ENCODE measurements at regions not wholly inside any gene's neighbourhood (a gene's known extent, or its start where the extent isn't known, plus 50 kb on each side); places are given as distances from the start of the nearest gene placed in this dataset.

- no peaks in the 10 kb centered on the region for H3K27me3 ChIP-seq (ENCODE audit: control insufficient read depth, insufficient read depth, low read length)
- TF ChIP-seq CTCF (IDR thresholded peaks at IDR 0.05; ENCODE audit: insufficient read depth, low read length, poor library complexity, severe bottlenecking), result no peak
- no peak for DNase-seq (ENCODE audit: low read depth)
- no peaks in the 10 kb centered on the region for H3K36me3 ChIP-seq (ENCODE audit: control insufficient read depth, insufficient read depth, low read length)
- H3K4me3 ChIP-seq (ENCODE audit: low read depth, low read length), result no peak overlapping the region
Measured at GRCh38 chr20:40393197-40394079, 295.6 kb downstream of the MAFB start.

DNA sequence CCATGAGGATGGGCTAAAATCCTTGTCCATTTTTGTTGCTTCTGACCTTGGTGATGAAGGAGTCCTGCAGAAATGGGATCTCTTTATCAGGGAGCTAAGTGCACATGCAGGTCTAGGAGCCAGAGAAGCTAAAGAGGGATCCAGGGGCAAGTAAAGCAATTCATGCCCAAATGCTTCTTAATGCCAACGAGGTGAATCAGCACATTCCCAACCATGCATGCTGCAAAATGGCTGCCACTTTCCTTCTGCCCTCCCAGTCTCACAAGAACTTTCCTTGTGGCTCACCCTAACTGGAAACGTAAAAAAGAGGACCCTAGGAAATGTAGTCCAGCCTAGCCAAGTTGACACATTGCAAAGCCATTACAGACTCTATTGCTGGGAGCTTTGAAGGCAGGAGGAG, 298.4 kb downstream of the MAFB start:
- Histone ChIP-seq H3K4me3 (ENCODE audit: low read depth, low read length) (no peak overlapping the region), H3K27me3 (ENCODE audit: control insufficient read depth, insufficient read depth, low read length) (no peaks in the 10 kb centered on the region), H3K36me3 (ENCODE audit: control insufficient read depth, insufficient read depth, low read length) (no peaks in the 10 kb centered on the region)
- DNase-seq (ENCODE audit: low read depth), result peak; percentile 9
- no peak for TF ChIP-seq CTCF (IDR thresholded peaks at IDR 0.05; ENCODE audit: insufficient read depth, low read length, poor library complexity, severe bottlenecking)

DNA sequence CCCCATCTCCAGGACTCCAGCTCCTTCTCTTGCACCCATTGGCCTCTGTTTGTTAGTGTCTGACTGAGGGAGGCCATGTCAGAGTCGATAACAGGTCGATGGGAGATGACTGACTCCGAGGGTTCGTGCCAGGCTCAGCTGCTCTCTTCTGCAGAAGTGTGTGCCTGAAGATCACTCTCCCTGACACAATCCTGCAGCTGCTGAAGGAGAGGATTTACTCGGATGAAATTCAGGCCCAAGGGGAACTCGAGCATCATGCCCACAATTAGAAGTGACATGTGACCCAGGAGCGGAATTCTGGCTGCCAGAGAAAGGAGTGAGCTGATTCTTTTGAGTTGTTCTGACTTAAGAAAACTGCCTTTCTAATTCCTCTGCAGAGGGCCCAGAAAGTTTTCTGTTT, 318.2 kb downstream of the MAFB start:
- Histone ChIP-seq H3K36me3 (ENCODE audit: control insufficient read depth, insufficient read depth, low read length) (no peaks in the 10 kb centered on the region), H3K4me3 (ENCODE audit: low read depth, low read length) (no peak overlapping the region), H3K27me3 (ENCODE audit: control insufficient read depth, insufficient read depth, low read length) (no peaks in the 10 kb centered on the region)
- no peak for DNase-seq (ENCODE audit: low read depth)
- TF ChIP-seq CTCF (IDR thresholded peaks at IDR 0.05; ENCODE audit: insufficient read depth, low read length, poor library complexity, severe bottlenecking), result no peak

- Histone ChIP-seq H3K4me3 (ENCODE audit: low read depth, low read length) (no peak overlapping the region), H3K27me3 (ENCODE audit: control insufficient read depth, insufficient read depth, low read length) (no peaks in the 10 kb centered on the region), H3K36me3 (ENCODE audit: control insufficient read depth, insufficient read depth, low read length) (no peaks in the 10 kb centered on the region)
- no peak for DNase-seq (ENCODE audit: low read depth)
- no peak for TF ChIP-seq CTCF (IDR thresholded peaks at IDR 0.05; ENCODE audit: insufficient read depth, low read length, poor library complexity, severe bottlenecking)
Measured at GRCh38 chr20:40368876-40369275, 320.2 kb downstream of the MAFB start.

GRCh38 chr20:40361916-40362315, 327.1 kb downstream of the MAFB start:
- Histone ChIP-seq H3K4me3 (ENCODE audit: low read depth, low read length) (no peak overlapping the region), H3K27me3 (ENCODE audit: control insufficient read depth, insufficient read depth, low read length) (no peaks in the 10 kb centered on the region), H3K36me3 (ENCODE audit: control insufficient read depth, insufficient read depth, low read length) (no peaks in the 10 kb centered on the region)
- TF ChIP-seq CTCF (IDR thresholded peaks at IDR 0.05; ENCODE audit: insufficient read depth, low read length, poor library complexity, severe bottlenecking), result no peak
- DNase-seq (ENCODE audit: low read depth), result no peak

All from kidney epithelial cell (primary cell).